Astrocyte (in vitro differentiated cells and primary cell): ENCODE measurements at regions not wholly inside any gene's neighbourhood (a gene's known extent, or its start where the extent isn't known, plus 50 kb on each side); places are given as distances from the start of the nearest gene placed in this dataset.
A peak's percentile ranks its signal among the peaks of the same experiment; 100 is the strongest.

ENCODE experiments used
- DNase-seq: peaks from one replicate; pipeline ENCODE4 v3.0.0-alpha.2; 2010; ENCODE audit warnings: low read depth
- FAIRE-seq: peaks from 2 replicates; lab custom pipeline; 2011; peaks lifted over from hg19 to GRCh38; lab: Jason Lieb, UNC
- H2AFZ ChIP-seq: 2 replicates; pipeline ENCODE4 v1.6.0; 2012; ENCODE audit warnings: low read depth, low read length, inconsistent platforms
- H3K27ac ChIP-seq: 2 replicates; pipeline ENCODE4 v1.5.1; 2011; ENCODE audit warnings: low read depth, low read length, inconsistent platforms
- H3K27me3 ChIP-seq: 2 replicates; pipeline ENCODE4 v1.6.0; 2011; ENCODE audit warnings: low read length, inconsistent platforms; ENCODE audit not compliant: insufficient read depth
- H3K36me3 ChIP-seq: 2 replicates; pipeline ENCODE4 v1.5.1; 2011; ENCODE audit warnings: low read length, inconsistent platforms; ENCODE audit not compliant: insufficient read depth
- H3K4me1 ChIP-seq: 2 replicates; pipeline ENCODE4 v1.5.1; 2011; ENCODE audit warnings: low read length, inconsistent platforms; ENCODE audit not compliant: insufficient read depth
- H3K4me2 ChIP-seq: 2 replicates; pipeline ENCODE4 v1.6.0; 2012; ENCODE audit warnings: low read length, inconsistent platforms
- H3K4me3 ChIP-seq: 2 replicates; pipeline ENCODE4 v1.5.1; 2011; ENCODE audit warnings: low read depth, mild to moderate bottlenecking, low read length, inconsistent platforms; ENCODE audit not compliant: insufficient read depth
- H3K79me2 ChIP-seq: 2 replicates; pipeline ENCODE4 v1.6.0; 2012; ENCODE audit warnings: mild to moderate bottlenecking, low read length, inconsistent platforms; ENCODE audit not compliant: insufficient read depth
- H3K9ac ChIP-seq: 2 replicates; pipeline ENCODE4 v1.6.0; 2012; ENCODE audit warnings: mild to moderate bottlenecking, low read length, inconsistent platforms
- H3K9me3 ChIP-seq: 2 replicates; pipeline ENCODE4 v1.5.1; 2012; ENCODE audit warnings: low read depth, mild to moderate bottlenecking, low read length, inconsistent platforms; ENCODE audit not compliant: insufficient read depth
- H4K20me1 ChIP-seq: 2 replicates; pipeline ENCODE4 v1.6.0; 2012; ENCODE audit warnings: low read length, inconsistent platforms; ENCODE audit not compliant: insufficient read depth
- H3K27ac Mint-ChIP-seq: one replicate; pipeline ENCODE4 v1.8.0; 2021; ENCODE audit warnings: mild to moderate bottlenecking, mixed read lengths; ENCODE audit not compliant: unreplicated experiment
- H3K27me3 Mint-ChIP-seq: one replicate; pipeline ENCODE4 v1.8.0; 2021; ENCODE audit warnings: low read depth, mixed read lengths; ENCODE audit not compliant: unreplicated experiment
- H3K36me3 Mint-ChIP-seq: one replicate; pipeline ENCODE4 v1.8.0; 2021; ENCODE audit warnings: low read depth, mixed read lengths; ENCODE audit not compliant: unreplicated experiment
- H3K4me1 Mint-ChIP-seq: one replicate; pipeline ENCODE4 v1.8.0; 2021; ENCODE audit warnings: low read depth, mixed read lengths; ENCODE audit not compliant: unreplicated experiment
- H3K4me3 Mint-ChIP-seq: one replicate; pipeline ENCODE4 v1.8.0; 2021; ENCODE audit warnings: mild to moderate bottlenecking, moderate library complexity, mixed read lengths; ENCODE audit not compliant: unreplicated experiment
- H3K9me3 Mint-ChIP-seq: one replicate; pipeline ENCODE4 v1.8.0; 2021; ENCODE audit warnings: mild to moderate bottlenecking, mixed read lengths; ENCODE audit not compliant: unreplicated experiment
- EZH2 ChIP-seq: IDR thresholded peaks from 2 replicates; pipeline ENCODE4 v1.6.1; 2012; ENCODE audit warnings: mild to moderate bottlenecking, low read length, inconsistent platforms; ENCODE audit not compliant: insufficient read depth
- TF ChIP-seq, protein P1 (sequence below): IDR thresholded peaks from 2 replicates; pipeline ENCODE4 v1.5.1; 2011; ENCODE audit warnings: low read depth, mild to moderate bottlenecking, inconsistent platforms, low read length, moderate library complexity; ENCODE audit not compliant: insufficient read depth

GRCh38 chrX:46169808-46170207 lies 375.4 kb downstream of the ZNF674 start:
- FAIRE-seq (peak; percentile 32), DNase-seq (peak; percentile 31)
- Mint-ChIP-seq H3K27ac (no peak overlapping the region), H3K27me3 (no peaks in the 10 kb centered on the region), H3K4me3 (no peak overlapping the region), H3K36me3 (no peaks in the 10 kb centered on the region), H3K4me1 (peaks cover 11% of the 10 kb centered on the region), H3K9me3 (peaks cover 6% of the 10 kb centered on the region)
- Histone ChIP-seq H3K4me2 (no peak overlapping the region), H3K27me3 (no peaks in the 10 kb centered on the region), H4K20me1 (no peaks in the 10 kb centered on the region), H3K36me3 (no peaks in the 10 kb centered on the region), H3K9me3 (no peaks in the 10 kb centered on the region), H3K9ac (no peak overlapping the region), H3K27ac (no peak overlapping the region), H3K4me3 (no peak overlapping the region), H2AFZ (no peak overlapping the region), H3K79me2 (no peaks in the 10 kb centered on the region), H3K4me1 (peaks cover 12% of the 10 kb centered on the region)
- no peak for TF ChIP-seq EZH2
- TF ChIP-seq, protein P1, sequence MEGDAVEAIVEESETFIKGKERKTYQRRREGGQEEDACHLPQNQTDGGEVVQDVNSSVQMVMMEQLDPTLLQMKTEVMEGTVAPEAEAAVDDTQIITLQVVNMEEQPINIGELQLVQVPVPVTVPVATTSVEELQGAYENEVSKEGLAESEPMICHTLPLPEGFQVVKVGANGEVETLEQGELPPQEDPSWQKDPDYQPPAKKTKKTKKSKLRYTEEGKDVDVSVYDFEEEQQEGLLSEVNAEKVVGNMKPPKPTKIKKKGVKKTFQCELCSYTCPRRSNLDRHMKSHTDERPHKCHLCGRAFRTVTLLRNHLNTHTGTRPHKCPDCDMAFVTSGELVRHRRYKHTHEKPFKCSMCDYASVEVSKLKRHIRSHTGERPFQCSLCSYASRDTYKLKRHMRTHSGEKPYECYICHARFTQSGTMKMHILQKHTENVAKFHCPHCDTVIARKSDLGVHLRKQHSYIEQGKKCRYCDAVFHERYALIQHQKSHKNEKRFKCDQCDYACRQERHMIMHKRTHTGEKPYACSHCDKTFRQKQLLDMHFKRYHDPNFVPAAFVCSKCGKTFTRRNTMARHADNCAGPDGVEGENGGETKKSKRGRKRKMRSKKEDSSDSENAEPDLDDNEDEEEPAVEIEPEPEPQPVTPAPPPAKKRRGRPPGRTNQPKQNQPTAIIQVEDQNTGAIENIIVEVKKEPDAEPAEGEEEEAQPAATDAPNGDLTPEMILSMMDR: no peak

DNA sequence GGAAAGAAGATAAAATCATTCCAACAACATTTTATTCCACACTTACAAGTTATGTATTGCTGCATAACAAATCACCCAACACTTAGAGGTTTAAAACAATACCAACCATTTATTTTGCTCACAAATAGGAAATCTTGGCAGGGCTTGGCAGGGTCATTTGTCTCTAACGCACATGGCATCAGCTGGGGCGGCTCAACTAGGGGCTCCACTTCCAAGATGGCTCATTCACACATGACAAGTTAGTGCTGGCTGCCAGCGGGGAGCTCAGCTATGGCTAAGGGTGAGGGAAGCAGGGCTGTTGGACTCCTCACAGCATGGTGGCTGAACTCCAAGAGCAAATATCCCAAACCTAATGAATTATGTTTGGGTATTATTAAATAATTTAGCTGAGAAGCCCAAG lies 377.0 kb downstream of the ZNF674 start:
- no peak overlapping the region for H3K4me2 ChIP-seq
- no peak overlapping the region for H3K9ac ChIP-seq
- no peaks in the 10 kb centered on the region for H4K20me1 ChIP-seq
- no peak for DNase-seq
- FAIRE-seq: peak; percentile 60
- TF ChIP-seq EZH2: no peak
- TF ChIP-seq, protein P1: no peak
- no peak overlapping the region for H3K4me3 Mint-ChIP-seq
- peaks cover 6% of the 10 kb centered on the region for H3K9me3 Mint-ChIP-seq
- no peak overlapping the region for H3K27ac Mint-ChIP-seq
- peaks cover 16% of the 10 kb centered on the region for H3K4me1 Mint-ChIP-seq
- no peaks in the 10 kb centered on the region for H3K27me3 Mint-ChIP-seq
- H3K9me3 ChIP-seq: no peaks in the 10 kb centered on the region
- H3K79me2 ChIP-seq: no peaks in the 10 kb centered on the region
- no peak overlapping the region for H2AFZ ChIP-seq
- H3K27me3 ChIP-seq: no peaks in the 10 kb centered on the region
- no peaks in the 10 kb centered on the region for H3K36me3 ChIP-seq
- no peaks in the 10 kb centered on the region for H3K36me3 Mint-ChIP-seq
- peaks cover 14% of the 10 kb centered on the region for H3K4me1 ChIP-seq
- H3K27ac ChIP-seq: no peak overlapping the region
- no peak overlapping the region for H3K4me3 ChIP-seq

DNA sequence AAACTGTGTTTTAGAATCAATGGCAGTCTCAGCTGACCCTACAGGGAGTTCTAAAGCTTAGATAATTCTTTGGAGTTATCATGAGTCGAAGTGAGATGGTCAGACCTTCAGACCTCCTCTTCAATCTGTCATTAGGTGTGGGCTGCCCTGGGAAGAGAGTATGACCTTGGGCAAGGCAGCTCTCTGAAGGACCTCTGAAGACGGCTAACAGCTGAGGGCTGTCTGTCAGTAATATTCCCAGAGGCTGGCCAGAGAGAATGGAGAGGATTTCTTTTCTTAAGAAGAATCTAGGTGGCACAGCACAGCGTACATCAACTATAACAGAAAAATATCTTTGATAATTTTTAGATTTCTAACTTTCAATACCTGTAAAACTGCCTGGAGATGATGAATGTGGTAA lies 379.4 kb downstream of the ZNF674 start:
- peaks cover 14% of the 10 kb centered on the region for H3K4me1 ChIP-seq
- H2AFZ ChIP-seq: no peak overlapping the region
- no peaks in the 10 kb centered on the region for H3K79me2 ChIP-seq
- H3K4me3 Mint-ChIP-seq: no peak overlapping the region
- H3K27ac ChIP-seq: peak overlapping the region; percentile 49
- H3K27me3 ChIP-seq: no peaks in the 10 kb centered on the region
- H3K4me2 ChIP-seq: peak overlapping the region; percentile 61
- H3K27me3 Mint-ChIP-seq: no peaks in the 10 kb centered on the region
- H3K9me3 ChIP-seq: no peaks in the 10 kb centered on the region
- peak overlapping the region; percentile 85 for H3K27ac Mint-ChIP-seq
- H4K20me1 ChIP-seq: no peaks in the 10 kb centered on the region
- FAIRE-seq (peak; percentile 74), DNase-seq (no peak)
- H3K4me1 Mint-ChIP-seq: peaks cover 16% of the 10 kb centered on the region
- H3K36me3 Mint-ChIP-seq: no peaks in the 10 kb centered on the region
- H3K4me3 ChIP-seq: no peak overlapping the region
- TF ChIP-seq, protein P1: no peak
- no peak for TF ChIP-seq EZH2
- no peak overlapping the region for H3K9ac ChIP-seq
- peaks cover 2% of the 10 kb centered on the region for H3K9me3 Mint-ChIP-seq
- no peaks in the 10 kb centered on the region for H3K36me3 ChIP-seq
